ENCODE measurements at regions not wholly inside any gene's neighbourhood (a gene's known extent, or its start where the extent isn't known, plus 50 kb on each side); places are given as distances from the start of the nearest gene placed in this dataset.
A peak's percentile ranks its signal among the peaks of the same experiment; 100 is the strongest.

DNA sequence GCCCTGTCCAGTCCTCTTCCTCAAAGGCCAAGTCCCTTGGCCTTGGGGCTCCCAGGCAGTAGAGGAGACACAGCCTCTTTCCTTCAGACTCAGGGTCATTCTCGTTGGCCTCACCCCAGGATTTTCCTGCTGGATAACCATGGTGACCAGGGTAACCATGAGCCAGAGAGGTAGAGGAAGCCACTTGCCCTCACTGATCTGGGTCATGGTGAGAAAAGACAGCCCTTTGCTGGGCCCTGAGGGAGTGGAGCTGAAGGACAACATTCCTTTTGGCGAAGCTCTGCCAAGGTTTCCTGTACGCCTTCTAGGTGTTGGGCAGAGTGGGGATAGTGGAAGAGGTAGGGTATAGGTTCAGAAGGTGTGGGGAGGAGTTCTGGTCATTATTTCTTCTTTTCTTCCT is 53.1 kb upstream of the WNT4 start:
- TF ChIP-seq JUND (IDR thresholded peaks at IDR 0.05; ENCODE audit: low read depth) = no peak
- in situ Hi-C loops (cut with HindIII; ENCODE audit: low pct_unique_long_range_greater_than_20kb, low sequenced_read_pairs) = no loop called here
- peak in 1 of 2 experiments; percentile 74 for DNase-seq (ENCODE audit: low read depth in 1 of 2, low spot score in 1 of 2)

DNA sequence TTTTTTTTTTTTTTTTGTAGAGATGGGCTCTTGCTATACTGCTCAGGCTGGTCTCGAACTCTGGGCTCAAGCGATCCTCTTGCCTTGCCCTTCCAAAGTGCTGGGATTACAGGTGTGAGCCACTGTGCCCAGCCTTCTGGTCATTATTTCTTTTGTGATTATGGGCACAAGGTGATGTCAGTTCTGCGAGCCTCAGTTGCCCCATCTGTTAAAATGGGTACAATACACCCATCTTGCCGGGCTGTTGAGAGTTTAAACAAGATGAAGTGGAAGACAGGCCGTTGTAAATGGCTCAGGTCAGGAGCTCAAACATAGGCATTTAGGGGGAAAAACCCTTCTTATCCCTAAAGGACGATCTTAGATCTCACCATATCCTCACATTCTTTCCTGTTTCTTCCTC is 53.7 kb upstream of the WNT4 start:
- in situ Hi-C loops (cut with HindIII; ENCODE audit: low pct_unique_long_range_greater_than_20kb, low sequenced_read_pairs) = no loop called here
- no peak for DNase-seq (ENCODE audit: low read depth in 1 of 2, low spot score in 1 of 2)
- TF ChIP-seq JUND (IDR thresholded peaks at IDR 0.05; ENCODE audit: low read depth) = no peak

DNA sequence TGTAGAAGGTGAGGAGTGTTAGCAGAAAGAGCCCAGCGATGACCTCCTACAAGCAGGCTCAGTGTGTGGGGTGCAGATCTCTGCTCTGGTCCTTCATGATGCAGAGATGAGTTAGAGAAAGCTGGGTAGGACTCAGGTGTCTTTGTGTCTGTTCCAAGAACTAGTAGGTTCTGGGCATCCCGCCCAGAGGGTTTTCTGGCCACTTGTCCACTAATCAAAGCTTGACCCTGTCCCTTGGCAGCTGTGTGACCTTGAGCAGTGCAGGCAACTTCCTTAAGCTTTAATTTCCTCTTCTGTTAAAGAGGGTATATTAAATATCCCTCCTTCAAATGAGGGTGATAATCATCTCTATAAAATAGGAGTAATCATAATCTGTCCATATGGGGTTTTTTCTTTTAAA is 54.7 kb upstream of the WNT4 start:
- in situ Hi-C loops (cut with HindIII; ENCODE audit: low pct_unique_long_range_greater_than_20kb, low sequenced_read_pairs) = no loop called here
- no peak for DNase-seq (ENCODE audit: low read depth in 1 of 2, low spot score in 1 of 2)
- TF ChIP-seq JUND (IDR thresholded peaks at IDR 0.05; ENCODE audit: low read depth) = no peak

DNA sequence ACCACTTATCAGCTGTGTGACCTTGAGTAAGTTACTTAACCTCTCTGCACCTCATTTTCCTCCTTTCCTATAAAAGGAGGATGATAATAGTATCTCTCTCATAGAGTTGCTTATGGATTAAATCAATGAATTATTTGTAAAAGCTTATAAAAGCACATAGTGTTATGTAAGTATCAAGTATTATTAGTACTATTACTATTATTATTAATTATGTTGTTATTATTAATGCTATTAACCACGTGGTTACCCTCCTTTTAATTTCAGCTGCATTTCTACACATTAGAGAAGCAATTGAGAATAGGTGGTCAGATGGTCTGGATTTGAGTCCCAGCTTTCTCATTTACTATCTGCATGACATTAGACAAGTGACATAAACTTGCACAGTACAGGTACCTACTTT is 58.1 kb upstream of the WNT4 start:
- TF ChIP-seq JUND (IDR thresholded peaks at IDR 0.05; ENCODE audit: low read depth) = no peak
- in situ Hi-C loops (cut with HindIII; ENCODE audit: low pct_unique_long_range_greater_than_20kb, low sequenced_read_pairs) = no loop called here
- DNase-seq (ENCODE audit: low read depth in 1 of 2, low spot score in 1 of 2) = no peak

DNA sequence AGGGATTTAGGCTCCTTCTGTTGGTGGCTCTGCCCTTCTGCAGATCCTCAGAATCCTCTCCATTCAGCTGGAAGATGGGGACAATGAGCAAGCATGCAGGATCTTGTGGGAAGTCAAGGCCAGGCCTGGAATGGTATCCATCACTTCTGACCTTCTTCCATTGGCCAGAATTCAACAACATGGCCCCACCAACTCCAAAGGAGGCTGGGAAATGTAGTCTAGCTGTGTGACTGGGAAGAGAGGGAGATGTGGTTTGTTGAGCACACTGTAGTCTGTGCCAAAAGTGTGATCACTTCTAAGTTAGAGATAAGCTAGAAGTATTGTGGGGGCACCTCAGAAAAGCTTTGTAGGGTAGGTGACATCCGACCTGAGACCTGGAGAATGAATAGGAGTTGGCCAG is 60.4 kb upstream of the WNT4 start:
- no peak for TF ChIP-seq JUND (IDR thresholded peaks at IDR 0.05; ENCODE audit: low read depth)
- DNase-seq (ENCODE audit: low read depth in 1 of 2, low spot score in 1 of 2) = no peak

DNA sequence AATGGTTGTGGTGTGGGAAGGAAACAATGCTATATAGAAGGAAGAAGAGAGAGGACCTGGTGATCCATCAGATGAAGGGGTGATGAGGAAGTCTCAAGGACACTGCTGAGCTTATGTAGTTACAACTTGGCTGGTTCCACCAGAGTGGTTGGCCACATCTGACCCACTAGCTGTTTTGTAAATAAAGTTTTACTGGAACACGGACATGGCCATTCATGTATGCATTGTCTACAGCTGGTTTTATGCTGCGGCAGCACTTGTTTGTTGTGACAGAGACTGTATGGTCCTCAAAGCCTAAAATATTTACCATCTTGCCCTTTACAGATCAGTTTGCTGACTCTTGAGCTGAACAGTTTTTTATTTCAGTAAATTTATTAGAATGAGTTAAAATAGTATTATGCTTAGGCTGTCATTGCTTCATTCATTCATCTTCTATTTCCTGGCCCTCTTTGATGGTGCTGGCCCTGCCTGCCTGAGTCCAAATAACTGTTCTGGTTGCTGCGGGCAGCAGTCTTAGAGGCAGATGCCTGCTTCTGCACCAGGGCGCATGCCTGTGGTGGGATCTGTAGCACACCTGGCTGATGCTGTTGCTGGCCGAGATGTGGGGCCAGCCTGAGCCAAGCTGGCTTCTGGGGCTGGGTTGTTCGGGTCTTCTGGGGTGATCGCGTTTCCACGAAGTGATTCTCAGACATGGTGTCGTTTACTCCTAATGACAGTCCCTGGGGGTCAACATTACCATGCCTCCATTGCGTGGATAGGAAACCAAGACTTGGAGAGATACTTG is 61.4 kb upstream of the WNT4 start:
- TF ChIP-seq JUND (IDR thresholded peaks at IDR 0.05; ENCODE audit: low read depth) = no peak
- no peak for DNase-seq (ENCODE audit: low read depth in 1 of 2, low spot score in 1 of 2)
- in situ Hi-C loops (cut with HindIII; ENCODE audit: low pct_unique_long_range_greater_than_20kb, low sequenced_read_pairs) = no loop called here

More for the DNA sequence above, 60.4 kb upstream of the WNT4 start:
- in situ Hi-C loops (cut with HindIII; ENCODE audit: low pct_unique_long_range_greater_than_20kb, low sequenced_read_pairs) = no loop called here

DNA sequence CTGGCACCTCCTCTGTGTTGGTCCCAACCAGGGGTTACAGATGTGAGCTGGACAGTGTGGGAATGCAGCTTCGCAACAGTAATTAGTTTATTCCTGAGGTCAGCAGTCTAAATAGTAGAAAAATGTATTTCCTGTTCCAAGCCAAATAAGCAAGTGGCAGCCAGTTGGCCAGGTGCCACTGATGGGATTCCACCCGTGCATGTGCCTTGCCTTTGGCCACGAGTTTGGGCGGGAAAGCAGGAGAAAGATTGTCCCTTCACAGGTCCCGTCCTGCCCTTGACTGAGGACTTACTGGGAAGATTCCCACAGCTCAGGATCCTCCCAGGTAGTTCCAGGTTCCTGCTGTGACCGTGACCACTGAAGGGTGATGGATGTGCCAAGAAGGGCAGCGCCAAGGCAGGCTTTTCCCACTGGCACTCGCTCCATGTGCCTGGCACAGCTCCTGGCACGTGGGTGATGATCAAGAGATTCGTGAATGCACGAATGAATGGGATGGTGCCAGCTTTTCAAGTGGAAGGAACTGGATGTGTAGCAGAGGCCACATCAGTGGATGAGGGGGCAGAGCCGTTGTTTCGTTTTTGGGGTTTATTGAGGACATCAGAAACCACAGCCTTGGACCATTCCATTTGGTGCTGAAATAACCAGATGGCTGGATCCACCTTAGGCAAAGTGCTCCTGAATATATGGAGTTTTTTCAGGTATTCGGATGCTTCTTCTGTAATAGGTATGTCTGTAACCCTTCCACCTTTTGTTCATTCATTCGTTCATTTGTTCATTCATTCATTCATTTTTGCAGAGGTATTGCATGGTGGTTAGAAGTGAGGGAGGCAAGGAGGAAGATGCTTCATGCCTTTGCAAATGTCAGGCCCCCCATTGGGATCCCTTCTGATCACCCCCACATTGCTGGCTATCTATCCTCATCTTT is 62.4 kb upstream of the WNT4 start:
- no peak for TF ChIP-seq JUND (IDR thresholded peaks at IDR 0.05; ENCODE audit: low read depth)
- in situ Hi-C loops (cut with HindIII; ENCODE audit: low pct_unique_long_range_greater_than_20kb, low sequenced_read_pairs) = no loop called here
- peak in 1 of 2 experiments; percentile 85 for DNase-seq (ENCODE audit: low read depth in 1 of 2, low spot score in 1 of 2)

DNA sequence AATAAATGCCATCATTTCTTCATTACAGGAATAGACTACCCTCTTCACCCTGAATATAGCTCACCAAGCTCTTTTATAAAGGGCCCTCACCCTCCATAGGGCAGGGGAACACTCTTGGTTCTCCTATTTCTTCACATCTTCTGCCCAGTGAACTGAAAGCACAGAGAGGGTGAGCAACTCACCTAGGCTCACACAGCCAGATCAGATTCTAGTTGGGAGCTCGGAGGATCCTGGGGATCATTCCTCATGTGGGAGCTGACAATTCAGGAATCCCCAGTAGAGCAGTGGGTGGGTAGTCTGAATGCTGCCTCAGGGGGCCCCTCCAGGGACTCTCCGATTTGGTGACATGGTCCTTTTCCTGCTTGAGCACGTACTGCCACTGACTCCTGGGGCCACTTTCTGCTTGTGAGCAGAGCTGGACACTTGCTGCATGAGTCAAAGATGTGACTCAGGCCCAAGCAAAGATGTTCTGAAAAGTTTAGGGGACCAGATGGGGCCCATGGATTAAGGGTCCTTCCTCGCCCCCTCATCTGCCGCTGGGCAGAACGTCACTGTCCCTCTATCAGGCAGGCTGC is 63.7 kb upstream of the WNT4 start:
- TF ChIP-seq JUND (IDR thresholded peaks at IDR 0.05; ENCODE audit: low read depth) = no peak
- DNase-seq (ENCODE audit: low read depth in 1 of 2, low spot score in 1 of 2) = no peak
- in situ Hi-C loops (cut with HindIII; ENCODE audit: low pct_unique_long_range_greater_than_20kb, low sequenced_read_pairs) = no loop called here

DNA sequence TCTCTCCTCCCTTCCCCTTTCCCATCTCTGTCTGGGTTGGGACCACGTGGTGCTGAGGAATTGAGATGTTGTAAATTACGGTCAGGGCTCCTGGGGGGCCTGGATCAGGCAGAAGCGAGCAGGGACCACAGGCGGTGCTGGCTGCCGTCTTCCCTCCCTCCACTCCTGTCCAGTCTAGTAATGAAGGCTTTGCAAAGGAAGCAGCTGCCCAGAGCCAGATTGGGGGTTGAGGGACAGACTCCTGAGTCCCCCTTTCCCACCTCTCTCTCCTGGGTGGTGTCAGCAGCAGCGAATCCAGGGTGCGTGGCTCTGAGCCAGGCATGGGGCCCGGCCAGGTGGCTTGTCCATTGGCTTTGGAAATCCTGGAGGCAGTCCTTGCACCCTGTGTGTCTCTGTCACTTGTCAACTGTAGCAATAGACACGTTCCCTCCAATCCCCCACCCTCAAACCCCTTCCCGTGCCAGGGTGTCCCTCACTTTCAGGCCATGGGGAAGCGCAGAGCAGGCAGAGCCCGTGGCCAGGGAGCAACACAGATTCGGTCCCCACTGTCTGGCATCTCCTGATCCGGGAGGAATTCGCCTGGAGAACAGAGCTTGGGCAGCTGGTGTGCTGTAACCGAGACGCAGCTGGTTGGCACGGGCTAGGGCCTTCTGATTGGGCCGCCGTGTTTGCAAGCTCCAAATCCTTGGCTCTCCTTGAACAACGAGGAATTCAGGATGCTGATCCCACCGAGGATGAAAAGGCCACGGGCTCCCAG is 64.8 kb upstream of the WNT4 start:
- no peak for DNase-seq (ENCODE audit: low read depth in 1 of 2, low spot score in 1 of 2)
- TF ChIP-seq JUND (IDR thresholded peaks at IDR 0.05; ENCODE audit: low read depth) = no peak
- in situ Hi-C loops (cut with HindIII; ENCODE audit: low pct_unique_long_range_greater_than_20kb, low sequenced_read_pairs) = no loop called here

DNA sequence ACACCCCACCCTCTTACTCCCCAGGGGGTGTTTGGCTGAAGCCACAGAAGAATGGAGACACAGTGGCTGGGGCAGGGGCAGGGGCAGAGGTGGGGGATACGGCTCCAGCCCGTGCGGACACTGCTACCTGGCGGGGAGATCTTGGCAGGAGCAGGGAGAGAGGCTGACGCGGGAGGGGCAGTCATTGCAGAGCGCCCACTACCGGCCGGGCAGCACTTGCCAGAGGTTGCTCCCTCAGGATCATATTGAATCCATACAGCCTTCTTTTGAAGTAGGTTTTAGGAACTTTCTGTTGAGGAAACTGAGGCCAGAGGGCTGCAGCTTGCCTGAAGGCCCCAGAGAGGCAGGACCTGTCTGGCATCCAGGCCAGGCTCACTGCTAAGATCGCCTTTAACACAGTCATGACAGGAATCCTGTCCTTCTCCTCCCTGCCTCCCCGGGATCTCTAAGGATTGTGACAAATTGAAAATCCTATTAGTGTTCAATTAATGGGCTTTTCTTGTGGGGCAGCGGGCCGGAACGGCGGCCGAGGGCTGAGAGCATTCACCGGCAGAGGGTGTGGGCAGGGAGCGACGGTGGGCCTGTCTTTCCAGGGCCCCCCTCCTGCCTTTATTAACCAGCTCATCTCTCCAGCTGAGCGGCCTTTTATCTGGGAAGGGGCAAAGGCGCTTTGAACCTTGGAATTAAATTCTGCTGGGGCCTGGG is 65.5 kb upstream of the WNT4 start:
- no peak for TF ChIP-seq JUND (IDR thresholded peaks at IDR 0.05; ENCODE audit: low read depth)
- in situ Hi-C loops (cut with HindIII; ENCODE audit: low pct_unique_long_range_greater_than_20kb, low sequenced_read_pairs) = no loop called here
- no peak for DNase-seq (ENCODE audit: low read depth in 1 of 2, low spot score in 1 of 2)

DNA sequence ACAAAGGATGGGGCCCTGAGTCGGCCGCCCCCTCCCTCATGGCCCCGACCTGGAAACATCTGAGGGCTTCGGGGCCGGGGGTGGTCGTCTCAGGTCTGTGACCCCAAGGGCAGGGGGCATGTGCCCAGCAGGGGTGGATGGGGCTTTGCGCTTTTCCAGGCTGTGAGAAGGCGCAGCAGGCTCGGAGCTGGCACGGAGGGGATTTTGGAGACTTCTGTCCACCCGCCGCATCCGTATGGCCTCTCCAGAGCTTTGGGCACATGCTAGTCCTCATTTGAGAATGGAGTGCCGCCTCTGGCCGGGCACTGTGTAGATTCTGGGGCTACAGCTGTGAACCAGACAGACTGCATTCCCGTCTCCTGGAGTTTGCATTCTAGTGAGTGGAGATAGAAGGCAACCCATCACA is 66.1 kb upstream of the WNT4 start:
- in situ Hi-C loops (cut with HindIII; ENCODE audit: low pct_unique_long_range_greater_than_20kb, low sequenced_read_pairs) = no loop called here
- peak in 1 of 2 experiments; percentile 37 for DNase-seq (ENCODE audit: low read depth in 1 of 2, low spot score in 1 of 2)
- TF ChIP-seq JUND (IDR thresholded peaks at IDR 0.05; ENCODE audit: low read depth) = no peak

DNA sequence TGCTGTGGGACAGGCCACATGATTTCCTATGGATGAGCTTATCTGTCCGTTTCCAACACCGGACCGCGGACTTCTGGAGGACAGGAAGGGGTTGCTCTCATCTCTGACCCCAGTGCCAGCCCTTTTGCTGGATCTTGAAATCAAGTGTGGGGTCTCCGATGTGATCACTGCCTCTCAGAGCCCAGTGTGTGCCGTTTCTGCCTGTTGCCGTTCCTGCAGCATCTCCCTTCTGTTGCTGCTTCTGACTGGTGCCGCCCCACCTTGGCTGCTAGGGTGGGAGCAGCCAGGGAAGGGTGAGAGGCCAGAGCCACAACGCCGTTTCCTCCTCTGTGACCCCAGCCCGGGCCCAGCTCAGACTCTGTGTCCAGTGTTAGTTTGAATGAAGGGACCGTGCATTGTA is 67.3 kb upstream of the WNT4 start:
- no peak for DNase-seq (ENCODE audit: low read depth in 1 of 2, low spot score in 1 of 2)
- in situ Hi-C loops (cut with HindIII; ENCODE audit: low pct_unique_long_range_greater_than_20kb, low sequenced_read_pairs) = no loop called here
- no peak for TF ChIP-seq JUND (IDR thresholded peaks at IDR 0.05; ENCODE audit: low read depth)
